ENCODE measurements at regions not wholly inside any gene's neighbourhood (a gene's known extent, or its start where the extent isn't known, plus 50 kb on each side); places are given as distances from the start of the nearest gene placed in this dataset.

GRCh38 chr6:81988446-81988845, 236.0 kb upstream of the TENT5A start:
- no peak overlapping the region for H3K4me3 ChIP-seq (ENCODE audit: low read depth in 2 of 2, low read length in 2 of 2)
- intact Hi-C loops (cut with micrococcal nuclease; ENCODE audit: unreplicated experiment) (no loop called here), in situ Hi-C loops (cut with HindIII; ENCODE audit: low pct_unique_long_range_greater_than_20kb, low sequenced_read_pairs) (no loop called here)
- ATAC-seq (no peak), DNase-seq (ENCODE audit: low read depth, low spot score) (no peak)
- ChIA-PET POLR2A (no interaction called here), CTCF (no interaction called here)
- BruUV-seq (replicated peaks) = no TSS peak
- no peaks in the 10 kb centered on the region for H3K36me3 ChIP-seq (ENCODE audit: control insufficient read depth, insufficient read depth, low read length)
- TF ChIP-seq SIN3A (IDR thresholded peaks at IDR 0.05; ENCODE audit: borderline replicate concordance, insufficient read depth, low read depth, low read length) (no peak), TCF7L2 (IDR thresholded peaks at IDR 0.05; ENCODE audit: low read depth, low read length) (no peak), CTCF (IDR thresholded peaks at IDR 0.05) (no peak), POLR2AphosphoS5 (IDR thresholded peaks at IDR 0.05; ENCODE audit: low read depth, low read length) (no peak)
- H3K9me3 ChIP-seq (ENCODE audit: control insufficient read depth, insufficient read depth, low read depth, low read length) = no peaks in the 10 kb centered on the region
- no peak overlapping the region for H3K27ac ChIP-seq (ENCODE audit: low read length)
- no peaks in the 10 kb centered on the region for H3K4me1 ChIP-seq (ENCODE audit: control insufficient read depth, insufficient read depth, low read length)
- no peaks in the 10 kb centered on the region for H3K27me3 ChIP-seq (ENCODE audit: control insufficient read depth, insufficient read depth, low read length)

GRCh38 chr6:81987293-81987692, 234.8 kb upstream of the TENT5A start:
- TF ChIP-seq CTCF (IDR thresholded peaks at IDR 0.05) (no peak), POLR2AphosphoS5 (IDR thresholded peaks at IDR 0.05; ENCODE audit: low read depth, low read length) (no peak), REST (IDR thresholded peaks at IDR 0.05; ENCODE audit: insufficient read depth in 1 of 2, low read depth in 2 of 2, low read length in 1 of 2) (no peak), TCF7L2 (IDR thresholded peaks at IDR 0.05; ENCODE audit: low read depth, low read length) (no peak), SIN3A (IDR thresholded peaks at IDR 0.05; ENCODE audit: borderline replicate concordance, insufficient read depth, low read depth, low read length) (no peak)
- ChIA-PET POLR2A (no interaction called here), CTCF (no interaction called here)
- ATAC-seq = no peak
- H3K27me3 ChIP-seq (ENCODE audit: control insufficient read depth, insufficient read depth, low read length) = no peaks in the 10 kb centered on the region
- H3K4me3 ChIP-seq (ENCODE audit: low read depth in 2 of 2, low read length in 2 of 2) = no peak overlapping the region
- BruUV-seq (replicated peaks) = no TSS peak
- intact Hi-C loops (cut with micrococcal nuclease; ENCODE audit: unreplicated experiment) (no loop called here), in situ Hi-C loops (cut with HindIII; ENCODE audit: low pct_unique_long_range_greater_than_20kb, low sequenced_read_pairs) (no loop called here)
- no peaks in the 10 kb centered on the region for H3K36me3 ChIP-seq (ENCODE audit: control insufficient read depth, insufficient read depth, low read length)
- no peak overlapping the region for H3K27ac ChIP-seq (ENCODE audit: low read length)
- H3K9me3 ChIP-seq (ENCODE audit: control insufficient read depth, insufficient read depth, low read depth, low read length) = no peaks in the 10 kb centered on the region
- H3K4me1 ChIP-seq (ENCODE audit: control insufficient read depth, insufficient read depth, low read length) = no peaks in the 10 kb centered on the region
- no peak for DNase-seq (ENCODE audit: low read depth, low spot score)

Measured in Panc1 (cell line).